ENCODE measurements at regions not wholly inside any gene's neighbourhood (a gene's known extent, or its start where the extent isn't known, plus 50 kb on each side); places are given as distances from the start of the nearest gene placed in this dataset.

DNA sequence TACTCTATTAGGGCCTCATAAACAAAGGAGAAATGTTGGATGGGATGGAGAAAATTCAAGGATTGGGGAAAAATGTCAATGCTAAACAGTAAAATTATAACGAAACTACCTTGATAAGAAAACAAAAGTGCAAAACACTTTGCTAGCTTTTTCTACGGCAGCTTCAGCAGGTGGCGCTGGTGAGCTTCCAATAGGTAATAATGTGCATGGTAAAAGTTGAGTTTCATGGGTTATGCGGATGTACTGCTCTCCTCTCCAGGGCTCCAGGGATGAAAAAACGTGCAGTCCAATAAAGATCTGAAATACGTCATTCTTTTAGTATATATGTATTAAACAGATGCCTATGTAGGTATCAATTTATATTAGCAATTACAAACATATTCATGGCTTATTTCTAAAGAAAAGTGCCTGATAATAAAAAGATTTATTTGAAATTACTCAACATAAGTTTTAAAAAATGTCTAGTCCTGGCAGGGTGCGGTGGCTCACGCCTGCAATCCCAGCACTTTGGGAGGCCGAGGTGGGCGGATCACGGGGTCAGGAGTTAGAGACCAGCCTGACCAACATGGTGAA is 239.6 kb downstream of the GRXCR1 start:
- no peaks in the 10 kb centered on the region for H3K36me3 Mint-ChIP-seq
- H3K27me3 ChIP-seq (replicated peaks in 1 of 2; ENCODE audit: control insufficient read depth in 2 of 2, extremely low read depth in 1 of 2, insufficient read depth in 2 of 2, low read length in 1 of 2), result no peaks in the 10 kb centered on the region
- H3K9me3 ChIP-seq, result no peaks in the 10 kb centered on the region
- no peaks in the 10 kb centered on the region for H3K36me3 ChIP-seq (ENCODE audit: control insufficient read depth in 2 of 2, extremely low read depth in 1 of 2, insufficient read depth in 1 of 2, low read length in 1 of 2)
- no peak overlapping the region for H3K4me3 ChIP-seq (ENCODE audit: control insufficient read depth in 1 of 2, extremely low read depth in 1 of 2, low read length in 1 of 2)
- peak in 4 of 35 experiments; percentile 0 to 12 (median 1) for DNase-seq
- peaks cover 0 to 6% (median 2%) of the 10 kb centered on the region in 3 donors for H3K4me1 Mint-ChIP-seq
- no peaks in the 10 kb centered on the region for H3K4me1 ChIP-seq (ENCODE audit: control insufficient read depth in 1 of 2, extremely low read depth in 1 of 2, insufficient read depth in 2 of 2, low read length in 2 of 2)
- H3K27ac ChIP-seq (ENCODE audit: low read length), result no peak overlapping the region
- ChIA-PET POLR2A (no interaction called here), CTCF (interaction anchor here in 1 of 2 donors (0.8 kb wide), 1 partner anchor 1498 kb away, joined by 4 read pairs; no protein-coding TSS in a partner anchor)
- no peak overlapping the region for H3K27ac Mint-ChIP-seq
- 74% methylated on average over 5 of the region's 11 CpGs for WGBS (ENCODE audit: insufficient coverage)
- no peak for ATAC-seq (replicated peaks in 1 of 4)
- H3K27me3 Mint-ChIP-seq, result no peaks in the 10 kb centered on the region
- H3K9me3 Mint-ChIP-seq, result peaks cover 0 to 6% (median 0%) of the 10 kb centered on the region in 3 donors
- H3K4me3 Mint-ChIP-seq, result no peak overlapping the region

DNA sequence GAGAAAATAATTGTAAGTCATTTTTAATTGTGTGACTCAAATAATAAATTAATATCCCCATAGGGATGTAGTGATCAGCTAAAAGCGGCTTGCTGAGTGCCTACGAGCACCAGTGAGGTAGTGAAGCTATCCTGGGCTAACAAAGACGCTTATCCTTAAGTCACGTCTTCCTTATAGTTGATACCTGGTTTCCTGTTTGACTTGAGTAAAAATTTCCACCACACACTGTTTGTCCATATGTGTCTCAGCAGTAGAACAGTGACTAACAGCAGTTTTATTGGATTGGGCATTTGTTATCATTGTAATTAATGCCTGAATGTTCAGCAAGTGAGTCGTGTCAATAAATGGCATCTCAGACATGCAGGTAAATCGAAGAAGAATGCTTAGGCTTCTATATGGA is 241.1 kb downstream of the GRXCR1 start:
- ChIA-PET POLR2A (no interaction called here), CTCF (no interaction called here)
- Histone ChIP-seq H3K36me3 (ENCODE audit: control insufficient read depth in 2 of 2, extremely low read depth in 1 of 2, insufficient read depth in 1 of 2, low read length in 1 of 2) (no peaks in the 10 kb centered on the region), H3K9me3 (no peaks in the 10 kb centered on the region), H3K4me3 (ENCODE audit: control insufficient read depth in 1 of 2, extremely low read depth in 1 of 2, low read length in 1 of 2) (no peak overlapping the region), H3K27ac (ENCODE audit: low read length) (no peak overlapping the region), H3K4me1 (ENCODE audit: control insufficient read depth in 1 of 2, extremely low read depth in 1 of 2, insufficient read depth in 2 of 2, low read length in 2 of 2) (no peaks in the 10 kb centered on the region), H3K27me3 (replicated peaks in 1 of 2; ENCODE audit: control insufficient read depth in 2 of 2, extremely low read depth in 1 of 2, insufficient read depth in 2 of 2, low read length in 1 of 2) (no peaks in the 10 kb centered on the region)
- Mint-ChIP-seq H3K4me3 (no peak overlapping the region), H3K27ac (no peak overlapping the region), H3K9me3 (peaks cover 0 to 3% (median under 1%) of the 10 kb centered on the region in 3 donors), H3K36me3 (no peaks in the 10 kb centered on the region), H3K4me1 (peaks cover 0 to 6% (median 2%) of the 10 kb centered on the region in 3 donors), H3K27me3 (no peaks in the 10 kb centered on the region)
- WGBS (ENCODE audit: insufficient coverage), result no CpG with 5 or more reads among the region's 6 CpGs
- no peak for ATAC-seq (replicated peaks in 1 of 4)
- DNase-seq, result no peak

DNA sequence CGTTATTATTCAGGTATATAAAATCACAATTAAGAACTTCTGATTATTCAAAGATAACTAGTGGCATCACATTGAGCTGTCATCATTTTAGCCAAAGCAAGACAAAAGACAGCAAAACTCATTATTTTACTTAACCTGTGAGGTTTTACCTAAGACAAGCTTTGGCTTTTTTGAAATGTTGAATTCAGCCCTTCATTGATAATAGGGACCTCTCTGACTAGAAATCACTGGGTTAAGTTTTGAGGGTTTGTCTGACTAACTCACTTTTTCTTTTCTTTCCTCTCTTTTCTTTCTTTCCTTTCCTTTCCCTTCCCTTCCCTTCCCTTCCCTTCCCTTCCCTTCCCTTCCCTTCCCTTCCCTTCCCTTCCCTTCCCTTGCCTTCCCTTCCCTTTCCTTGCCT is 244.2 kb downstream of the GRXCR1 start:
- DNase-seq (no peak), ATAC-seq (replicated peaks in 1 of 4) (no peak)
- Histone ChIP-seq H3K27ac (ENCODE audit: low read length) (no peak overlapping the region), H3K36me3 (ENCODE audit: control insufficient read depth in 2 of 2, extremely low read depth in 1 of 2, insufficient read depth in 1 of 2, low read length in 1 of 2) (no peaks in the 10 kb centered on the region), H3K4me3 (ENCODE audit: control insufficient read depth in 1 of 2, extremely low read depth in 1 of 2, low read length in 1 of 2) (no peak overlapping the region), H3K4me1 (ENCODE audit: control insufficient read depth in 1 of 2, extremely low read depth in 1 of 2, insufficient read depth in 2 of 2, low read length in 2 of 2) (no peaks in the 10 kb centered on the region), H3K27me3 (replicated peaks in 1 of 2; ENCODE audit: control insufficient read depth in 2 of 2, extremely low read depth in 1 of 2, insufficient read depth in 2 of 2, low read length in 1 of 2) (no peaks in the 10 kb centered on the region), H3K9me3 (no peaks in the 10 kb centered on the region)
- no CpG with 5 or more reads among the region's 1 CpG for WGBS (ENCODE audit: insufficient coverage)
- Mint-ChIP-seq H3K36me3 (no peaks in the 10 kb centered on the region), H3K9me3 (peaks cover 5 to 15% (median 6%) of the 10 kb centered on the region in 3 donors), H3K4me1 (no peaks in the 10 kb centered on the region), H3K27ac (no peak overlapping the region), H3K27me3 (no peaks in the 10 kb centered on the region), H3K4me3 (no peak overlapping the region)
- CTCF ChIA-PET, result no interaction called here
- POLR2A ChIA-PET, result interaction anchor here in 1 of 2 donors (0.7 kb wide), 1 partner anchor 19 kb away, joined by 7 read pairs; no protein-coding TSS in a partner anchor

DNA sequence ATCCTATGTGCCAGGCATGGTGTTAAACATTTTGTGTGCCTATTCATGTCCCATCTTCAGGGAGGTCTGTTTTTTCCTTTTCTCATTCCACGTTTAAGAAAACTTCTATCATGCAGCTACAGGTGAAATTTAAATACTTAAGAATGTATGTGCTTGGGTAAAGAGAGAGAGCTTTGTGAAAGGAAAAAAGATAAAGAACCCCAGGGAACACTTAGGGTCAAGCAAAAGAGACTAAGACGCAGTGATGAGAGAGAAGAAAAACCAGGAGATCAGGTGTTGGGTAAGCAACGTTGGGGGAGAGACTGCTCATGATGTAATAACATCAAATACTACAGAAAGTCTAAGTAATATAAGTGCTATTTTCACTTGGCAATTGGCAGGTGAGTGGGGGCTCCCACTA is 253.7 kb downstream of the GRXCR1 start:
- Histone ChIP-seq H3K27me3 (replicated peaks in 1 of 2; ENCODE audit: control insufficient read depth in 2 of 2, extremely low read depth in 1 of 2, insufficient read depth in 2 of 2, low read length in 1 of 2) (no peaks in the 10 kb centered on the region), H3K27ac (ENCODE audit: low read length) (no peak overlapping the region), H3K4me3 (ENCODE audit: control insufficient read depth in 1 of 2, extremely low read depth in 1 of 2, low read length in 1 of 2) (no peak overlapping the region), H3K4me1 (ENCODE audit: control insufficient read depth in 1 of 2, extremely low read depth in 1 of 2, insufficient read depth in 2 of 2, low read length in 2 of 2) (no peaks in the 10 kb centered on the region), H3K9me3 (no peaks in the 10 kb centered on the region), H3K36me3 (ENCODE audit: control insufficient read depth in 2 of 2, extremely low read depth in 1 of 2, insufficient read depth in 1 of 2, low read length in 1 of 2) (no peaks in the 10 kb centered on the region)
- Mint-ChIP-seq H3K27me3 (no peaks in the 10 kb centered on the region), H3K4me1 (no peaks in the 10 kb centered on the region), H3K4me3 (no peak overlapping the region), H3K27ac (no peak overlapping the region), H3K36me3 (no peaks in the 10 kb centered on the region), H3K9me3 (peaks cover 4 to 19% (median 19%) of the 10 kb centered on the region in 3 donors)
- CTCF ChIA-PET, result no interaction called here
- DNase-seq (no peak), ATAC-seq (replicated peaks in 1 of 4) (no peak)
- POLR2A ChIA-PET, result no interaction called here
- no CpG with 5 or more reads among the region's 3 CpGs for WGBS (ENCODE audit: insufficient coverage)

DNA sequence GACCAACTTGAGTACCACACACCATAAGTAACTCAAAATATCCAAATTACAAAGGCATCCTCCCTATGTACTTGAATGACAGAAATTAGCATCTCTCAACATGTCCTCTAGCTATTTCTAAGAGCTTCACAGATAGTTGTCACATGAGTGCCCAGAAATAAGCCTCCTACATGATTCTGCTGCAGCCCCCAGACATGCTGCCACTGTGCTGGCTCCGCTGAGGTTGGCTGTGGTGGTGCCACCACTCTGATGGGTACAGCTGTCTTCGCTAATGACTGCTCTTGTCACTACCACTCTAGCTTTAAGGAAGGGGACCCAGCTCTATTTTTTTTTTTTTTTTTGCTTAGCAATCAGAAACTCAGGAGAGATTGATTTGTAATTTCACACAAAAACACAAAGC is 256.0 kb downstream of the GRXCR1 start:
- H3K27ac Mint-ChIP-seq, result no peak overlapping the region
- WGBS (ENCODE audit: insufficient coverage), result 80% methylated on average over 1 of the region's 2 CpGs
- ATAC-seq (replicated peaks in 1 of 4) (no peak), DNase-seq (no peak)
- no peaks in the 10 kb centered on the region for H3K4me1 Mint-ChIP-seq
- no peaks in the 10 kb centered on the region for H3K27me3 ChIP-seq (replicated peaks in 1 of 2; ENCODE audit: control insufficient read depth in 2 of 2, extremely low read depth in 1 of 2, insufficient read depth in 2 of 2, low read length in 1 of 2)
- H3K4me3 Mint-ChIP-seq, result no peak overlapping the region
- H3K9me3 Mint-ChIP-seq, result peaks cover 4 to 29% (median 22%) of the 10 kb centered on the region in 3 donors
- no peaks in the 10 kb centered on the region for H3K36me3 Mint-ChIP-seq
- no peaks in the 10 kb centered on the region for H3K27me3 Mint-ChIP-seq
- H3K4me3 ChIP-seq (ENCODE audit: control insufficient read depth in 1 of 2, extremely low read depth in 1 of 2, low read length in 1 of 2), result no peak overlapping the region
- H3K9me3 ChIP-seq, result no peaks in the 10 kb centered on the region
- H3K27ac ChIP-seq (ENCODE audit: low read length), result no peak overlapping the region
- ChIA-PET CTCF (no interaction called here), POLR2A (no interaction called here)
- no peaks in the 10 kb centered on the region for H3K36me3 ChIP-seq (ENCODE audit: control insufficient read depth in 2 of 2, extremely low read depth in 1 of 2, insufficient read depth in 1 of 2, low read length in 1 of 2)
- H3K4me1 ChIP-seq (ENCODE audit: control insufficient read depth in 1 of 2, extremely low read depth in 1 of 2, insufficient read depth in 2 of 2, low read length in 2 of 2), result no peaks in the 10 kb centered on the region

DNA sequence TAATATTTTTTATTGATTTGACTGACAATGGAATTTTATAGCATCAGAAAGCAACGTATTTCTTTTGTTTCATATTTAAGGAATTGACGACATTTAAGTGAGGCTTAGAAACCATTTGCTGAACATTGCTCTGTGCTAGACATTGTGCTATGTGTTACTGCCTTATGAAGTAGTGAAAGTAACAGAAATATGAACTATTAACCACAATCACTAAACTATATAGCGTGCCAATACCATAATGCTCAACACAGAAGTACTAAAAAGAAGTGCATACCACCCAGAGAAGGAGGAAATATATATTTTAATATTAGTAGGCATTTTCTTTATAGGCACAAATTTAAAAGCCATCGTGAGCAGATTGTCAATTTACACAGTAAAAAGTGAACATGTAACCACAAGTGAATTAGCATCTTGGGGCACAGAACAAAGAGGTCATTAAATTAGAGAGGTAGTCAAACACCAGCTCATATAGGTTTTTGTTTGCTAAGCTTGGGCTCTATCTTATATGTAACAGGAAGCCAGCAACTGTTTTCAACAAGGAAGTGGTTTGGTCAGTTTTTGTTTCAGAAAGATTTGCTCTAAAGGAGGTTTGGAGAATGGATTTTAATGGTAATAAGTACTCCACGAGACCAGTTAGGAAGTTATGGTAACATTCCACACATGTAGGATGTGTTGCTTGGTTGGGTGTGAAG is 270.7 kb downstream of the GRXCR1 start:
- H3K4me1 Mint-ChIP-seq, result no peaks in the 10 kb centered on the region
- peaks cover 3 to 7% (median 5%) of the 10 kb centered on the region in 3 donors for H3K9me3 Mint-ChIP-seq
- no peak for DNase-seq
- POLR2A ChIA-PET, result no interaction called here
- Histone ChIP-seq H3K9me3 (no peaks in the 10 kb centered on the region), H3K4me3 (ENCODE audit: control insufficient read depth in 1 of 2, extremely low read depth in 1 of 2, low read length in 1 of 2) (no peak overlapping the region), H3K4me1 (ENCODE audit: control insufficient read depth in 1 of 2, extremely low read depth in 1 of 2, insufficient read depth in 2 of 2, low read length in 2 of 2) (no peaks in the 10 kb centered on the region), H3K27ac (ENCODE audit: low read length) (no peak overlapping the region), H3K27me3 (replicated peaks in 1 of 2; ENCODE audit: control insufficient read depth in 2 of 2, extremely low read depth in 1 of 2, insufficient read depth in 2 of 2, low read length in 1 of 2) (no peaks in the 10 kb centered on the region), H3K36me3 (ENCODE audit: control insufficient read depth in 2 of 2, extremely low read depth in 1 of 2, insufficient read depth in 1 of 2, low read length in 1 of 2) (no peaks in the 10 kb centered on the region)
- no peak for ATAC-seq (replicated peaks in 1 of 4)
- CTCF ChIA-PET, result no interaction called here
- 20% methylated on average over 1 of the region's 5 CpGs for WGBS (ENCODE audit: insufficient coverage)
- no peak overlapping the region for H3K27ac Mint-ChIP-seq
- H3K36me3 Mint-ChIP-seq, result no peaks in the 10 kb centered on the region
- H3K4me3 Mint-ChIP-seq, result no peak overlapping the region
- no peaks in the 10 kb centered on the region for H3K27me3 Mint-ChIP-seq

All from T-cell (primary cell).